A549 (cell line): ENCODE measurements at regions not wholly inside any gene's neighbourhood (a gene's known extent, or its start where the extent isn't known, plus 50 kb on each side); places are given as distances from the start of the nearest gene placed in this dataset.
A peak's percentile ranks its signal among the peaks of the same experiment; 100 is the strongest.

ENCODE experiments used
- ATAC-seq, 2 experiments: fragments of 200-7000 bp in 1 of 2; fragments of >200 bp in 1 of 2; cut with Nextera tagmentation in 1 of 2; cut with Tn5 transposase in 1 of 2; 3 replicates each; pipeline versions ENCODE4 v1.8.0 to v1.9.1; 2018 to 2020; ENCODE audit warnings: mild to moderate bottlenecking in 1 of 2, moderate library complexity in 1 of 2
- CTCF ChIA-PET: fragments of 300-600 bp; sonication (Branson Sonifier 250); formaldehyde crosslinking; extraction: SDS; loops from one replicate; lab custom pipeline; 2021; ENCODE audit warnings: antibody characterized with exemption, inconsistent platforms; lab: Yijun Ruan, JAX
- POLR2A ChIA-PET: fragments of 350-600 bp; formaldehyde crosslinking; extraction: SDS; loops from one replicate; lab custom pipeline; 2021; ENCODE audit warnings: antibody characterized with exemption, inconsistent platforms; lab: Yijun Ruan, JAX
- DNase-seq, 2 experiments: peaks; one replicate each; pipeline versions ENCODE4 v3.0.0 to v3.0.0-alpha.2; 2011 to 2016; ENCODE audit warnings: low read depth in 1 of 2, low spot score in 1 of 2
- FAIRE-seq: peaks from 2 replicates; lab custom pipeline; 2011; peaks lifted over from hg19 to GRCh38; lab: Jason Lieb, UNC
- H3K27ac ChIP-seq, 2 experiments: fragments of >200 bp; sonication (Bioruptor Twin); formaldehyde crosslinking; 3 replicates each; pipeline ENCODE4 v1.5.1; 2016 to 2017
- H3K4me1 ChIP-seq: fragments of >200 bp; sonication (Bioruptor Twin); formaldehyde crosslinking; 3 replicates; pipeline ENCODE4 v1.6.1; 2016
- H3K4me2 ChIP-seq: fragments of >200 bp; sonication (Bioruptor Twin); formaldehyde crosslinking; 3 replicates; pipeline ENCODE4 v1.6.1; 2016
- H3K4me3 ChIP-seq: fragments of >200 bp; sonication (Bioruptor Twin); formaldehyde crosslinking; 3 replicates; pipeline ENCODE4 v1.5.1; 2016
- H3K9me3 ChIP-seq: fragments of >200 bp; sonication (Bioruptor Twin); formaldehyde crosslinking; 3 replicates; pipeline ENCODE4 v1.6.1; 2016
- ATOH8 ChIP-seq: fragments of 250-450 bp; sonication (Bioruptor Pico); IDR thresholded peaks from 2 replicates; pipeline ENCODE4 v1.5.0; 2020; ENCODE audit warnings: low read depth, mild to moderate bottlenecking, moderate library complexity
- BHLHE40 ChIP-seq: IDR thresholded peaks from 2 replicates; pipeline ENCODE4 v1.6.1; 2012; ENCODE audit warnings: low read depth, low read length, inconsistent platforms
- CBX8 ChIP-seq: fragments of 200-600 bp; sonication (generic); IDR thresholded peaks from 2 replicates; pipeline ENCODE4 v1.6.1; 2016
- E2F6 ChIP-seq: IDR thresholded peaks from 2 replicates; pipeline ENCODE4 v1.6.1; 2012; ENCODE audit warnings: low read depth, borderline replicate concordance
- EHF ChIP-seq: fragments of 250-450 bp; sonication (Bioruptor Pico); IDR thresholded peaks from 2 replicates; pipeline ENCODE4 v1.5.0; 2020; ENCODE audit warnings: mild to moderate bottlenecking
- EHMT2 ChIP-seq: fragments of 200-600 bp; sonication (generic); IDR thresholded peaks from 2 replicates; pipeline ENCODE4 v1.6.1; 2016; ENCODE audit warnings: antibody characterized with exemption, low read depth, mild to moderate bottlenecking, moderate library complexity
- EP300 ChIP-seq, 2 experiments: fragments of >200 bp; sonication (Bioruptor Twin); formaldehyde crosslinking; IDR thresholded peaks; 2 replicates in 1 of 2; 3 replicates in 1 of 2; pipeline ENCODE4 v1.6.1; 2016 to 2017
- ESRRA ChIP-seq: fragments of 150-350 bp; IDR thresholded peaks from 2 replicates; pipeline ENCODE4 v1.6.1; 2014; ENCODE audit warnings: mild to moderate bottlenecking, low read length, borderline replicate concordance
- FOXS1 ChIP-seq: fragments of 250-450 bp; sonication (Bioruptor Pico); IDR thresholded peaks from 2 replicates; pipeline ENCODE4 v1.5.0; 2020; ENCODE audit warnings: mild to moderate bottlenecking, moderate library complexity
- GATA3 ChIP-seq: IDR thresholded peaks from 2 replicates; pipeline ENCODE4 v1.6.1; 2012; ENCODE audit warnings: borderline replicate concordance
- HOXA7 ChIP-seq: fragments of 250-450 bp; sonication (Bioruptor Pico); IDR thresholded peaks from 2 replicates; pipeline ENCODE4 v1.5.0; 2020; ENCODE audit warnings: mild to moderate bottlenecking, moderate library complexity
- JUNB ChIP-seq: fragments of >200 bp; sonication (Bioruptor Twin); formaldehyde crosslinking; IDR thresholded peaks from 2 replicates; pipeline ENCODE4 v1.6.1; 2016
- KDM1A ChIP-seq: fragments of 200-600 bp; sonication (generic); IDR thresholded peaks from 2 replicates; pipeline ENCODE4 v1.6.1; 2016; ENCODE audit warnings: low read depth, mild to moderate bottlenecking
- POLR2A ChIP-seq: IDR thresholded peaks from 2 replicates; pipeline ENCODE4 v1.6.1; 2012; ENCODE audit warnings: mild to moderate bottlenecking, low read length
- POLR2AphosphoS2 ChIP-seq: conservative IDR thresholded peaks from 2 replicates; pipeline ENCODE4 v1.6.1; 2012; ENCODE audit warnings: low read length, improper control_type of control experiment, inconsistent platforms
- RARB ChIP-seq: fragments of 250-450 bp; sonication (Bioruptor Pico); IDR thresholded peaks from 2 replicates; pipeline ENCODE4 v1.8.0; 2021; ENCODE audit warnings: mild to moderate bottlenecking, moderate library complexity
- TP53 ChIP-seq: fragments of 250-450 bp; sonication (Bioruptor Pico); IDR thresholded peaks from 2 replicates; pipeline ENCODE4 v1.5.0; 2021; ENCODE audit warnings: mild to moderate bottlenecking, moderate library complexity
- USF2 ChIP-seq: fragments of 450-650 bp; IDR thresholded peaks from 2 replicates; pipeline ENCODE4 v1.6.1; 2014; ENCODE audit warnings: antibody characterized with exemption
- ZFP36 ChIP-seq: fragments of 450-650 bp; IDR thresholded peaks from 2 replicates; pipeline ENCODE4 v1.6.1; 2014; ENCODE audit warnings: borderline replicate concordance; ENCODE audit not compliant: partially characterized antibody
- ZNF302 ChIP-seq: fragments of 250-450 bp; sonication (Bioruptor Pico); IDR thresholded peaks from 2 replicates; pipeline ENCODE4 v1.9.0; 2021; ENCODE audit warnings: inconsistent platforms, mild to moderate bottlenecking, moderate library complexity
- WGBS: methylation state at CpG from one replicate; pipeline ENCODE4 v1.1.6; 2017; ENCODE audit errors: missing lambda C conversion rate; 5-methylcytosine and 5-hydroxymethylcytosine counted together
- TF ChIP-seq, protein P1 (sequence below): IDR thresholded peaks from 2 replicates; pipeline ENCODE4 v1.6.1; 2012

DNA sequence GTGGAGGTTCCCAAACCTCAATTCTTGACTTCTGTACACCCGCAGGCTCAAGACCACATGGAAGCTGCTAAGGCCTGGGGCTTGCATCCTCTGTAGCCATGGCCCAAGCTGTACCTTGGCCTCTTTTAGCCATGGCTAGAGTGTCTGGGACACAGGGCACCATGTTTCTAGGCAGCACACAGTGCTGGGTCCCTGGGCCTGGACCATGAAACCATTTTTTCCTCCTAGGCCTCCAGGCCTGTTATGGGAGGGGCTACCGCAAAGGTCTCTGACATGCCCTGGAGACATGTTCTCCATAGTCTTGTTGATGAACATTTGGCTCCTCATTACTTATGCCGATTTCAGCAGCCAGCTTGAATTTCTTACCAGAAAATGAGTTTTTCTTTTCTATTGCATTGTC is 701.4 kb downstream of the FGF9 start:
- ATAC-seq, result no peak
- TF ChIP-seq BHLHE40 (no peak), POLR2AphosphoS2 (no peak), FOXS1 (no peak), HOXA7 (CRISPR knock-in tag) (no peak), ZFP36 (peak; percentile 89)
- Histone ChIP-seq H3K27ac (no peak overlapping the region), H3K4me1 (no peaks in the 10 kb centered on the region), H3K9me3 (no peaks in the 10 kb centered on the region), H3K4me2 (no peak overlapping the region), H3K4me3 (no peak overlapping the region)
- WGBS, result 25% methylated on average over 2 of the region's 3 CpGs
- ChIA-PET POLR2A (no interaction called here), CTCF (no interaction called here)
- FAIRE-seq, result no peak
- DNase-seq, result no peak

DNA sequence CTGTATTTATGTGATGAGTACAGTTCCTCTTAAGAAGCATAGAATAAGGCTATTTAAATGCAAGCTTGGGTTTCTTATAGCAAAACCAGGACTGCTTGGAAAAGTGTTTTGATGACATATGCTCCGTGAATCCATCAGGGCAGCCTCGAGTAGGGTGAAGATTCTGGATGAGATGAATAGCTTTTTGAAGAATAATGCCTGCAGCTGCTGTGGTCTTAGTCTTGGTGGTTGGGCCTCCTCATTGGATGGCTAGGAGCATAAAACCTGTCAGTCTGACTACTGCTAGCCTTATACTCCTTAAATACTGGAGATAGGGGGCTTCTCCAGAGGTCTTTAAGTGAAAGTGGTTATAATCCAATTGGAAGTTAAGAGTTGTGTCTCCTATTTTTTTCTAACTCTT is 704.3 kb downstream of the FGF9 start:
- H3K9me3 ChIP-seq, result no peaks in the 10 kb centered on the region
- no peak overlapping the region for H3K4me3 ChIP-seq
- POLR2A ChIA-PET, result no interaction called here
- TF ChIP-seq USF2 (no peak), CBX8 (no peak), EHF (CRISPR knock-in tag) (no peak), E2F6 (no peak), JUNB (no peak), GATA3 (no peak), HOXA7 (CRISPR knock-in tag) (no peak), POLR2A (no peak), ATOH8 (CRISPR knock-in tag) (no peak)
- TF ChIP-seq, all 56 proteins: peak for 0
- FAIRE-seq, result no peak
- CTCF ChIA-PET, result no interaction called here
- Histone ChIP-seq H3K4me2 (no peak overlapping the region), H3K27ac (no peak overlapping the region), H3K4me1 (no peaks in the 10 kb centered on the region)
- 0% methylated on average over 2 of the region's 2 CpGs for WGBS
- no peak for ATAC-seq
- no peak for DNase-seq

DNA sequence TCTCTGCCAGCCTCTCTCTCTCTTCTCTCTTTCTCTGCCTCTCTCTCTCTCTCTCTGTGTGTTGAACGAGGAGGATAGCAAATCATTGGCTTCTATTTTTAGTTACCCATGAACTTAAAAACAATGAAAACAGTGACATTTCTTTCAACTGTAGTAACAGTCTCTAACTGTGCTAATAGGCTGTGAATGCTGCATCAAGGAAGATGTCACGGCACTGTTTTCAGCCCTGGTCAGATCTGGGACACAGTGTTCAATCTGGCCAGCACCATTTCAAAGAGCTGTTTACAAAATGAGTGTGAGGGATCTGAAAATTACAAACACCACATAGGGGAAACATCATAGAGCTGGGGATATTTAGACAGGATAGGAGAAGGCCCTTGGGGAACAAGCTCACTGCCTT is 717.0 kb downstream of the FGF9 start:
- no peak overlapping the region for H3K4me3 ChIP-seq
- no peak for ATAC-seq
- POLR2A ChIA-PET, result no interaction called here
- TF ChIP-seq ESRRA (no peak), ATOH8 (CRISPR knock-in tag) (no peak), CBX8 (no peak), RARB (CRISPR knock-in tag) (no peak), ZNF302 (no peak), TP53 (CRISPR knock-in tag) (no peak), EHMT2 (no peak), POLR2A (no peak), GATA3 (no peak), EP300 (IDR thresholded peaks at IDR 0.05) (no peak), KDM1A (no peak)
- TF ChIP-seq, protein P1, sequence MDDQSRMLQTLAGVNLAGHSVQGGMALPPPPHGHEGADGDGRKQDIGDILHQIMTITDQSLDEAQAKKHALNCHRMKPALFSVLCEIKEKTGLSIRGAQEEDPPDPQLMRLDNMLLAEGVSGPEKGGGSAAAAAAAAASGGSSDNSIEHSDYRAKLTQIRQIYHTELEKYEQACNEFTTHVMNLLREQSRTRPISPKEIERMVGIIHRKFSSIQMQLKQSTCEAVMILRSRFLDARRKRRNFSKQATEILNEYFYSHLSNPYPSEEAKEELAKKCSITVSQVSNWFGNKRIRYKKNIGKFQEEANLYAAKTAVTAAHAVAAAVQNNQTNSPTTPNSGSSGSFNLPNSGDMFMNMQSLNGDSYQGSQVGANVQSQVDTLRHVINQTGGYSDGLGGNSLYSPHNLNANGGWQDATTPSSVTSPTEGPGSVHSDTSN, result no peak
- TF ChIP-seq, all 56 proteins: peak for 0
- WGBS, result 5% methylated on average over 2 of the region's 2 CpGs
- CTCF ChIA-PET, result no interaction called here
- H3K4me1 ChIP-seq, result no peaks in the 10 kb centered on the region
- no peak for FAIRE-seq
- H3K27ac ChIP-seq, result no peak overlapping the region
- no peak overlapping the region for H3K4me2 ChIP-seq
- H3K9me3 ChIP-seq, result no peaks in the 10 kb centered on the region
- DNase-seq, result no peak
